ENCODE measurements at regions not wholly inside any gene's neighbourhood (a gene's known extent, or its start where the extent isn't known, plus 50 kb on each side); places are given as distances from the start of the nearest gene placed in this dataset.
"Not testable (repeated sequence)": the region's sequence is repeated elsewhere in the genome, so short reads cannot be mapped to it uniquely, and the experiment has no call there.

GRCh38 chr16:26627958-26628357 lies 438.8 kb upstream of the C16orf82 start (continued):
- TF ChIP-seq ZFP91 (CRISPR knock-in tag; IDR thresholded peaks at IDR 0.05) (no peak), EHMT2 (IDR thresholded peaks at IDR 0.05) (no peak), TFAM (CRISPR knock-in tag; conservative IDR thresholded peaks at IDR 0.05) (no peak), RBM22 (IDR thresholded peaks at IDR 0.05; ENCODE audit: low read depth, low read length, poor library complexity, severe bottlenecking) (no peak), RBM34 (IDR thresholded peaks at IDR 0.05; ENCODE audit: borderline replicate concordance, insufficient read depth, low read length) (no peak), TAF7 (tag; IDR thresholded peaks at IDR 0.05) (no peak)

GRCh38 chr16:26631365-26631764 lies 435.4 kb upstream of the C16orf82 start:
- H2AFZ ChIP-seq (ENCODE audit: low read depth, low read length); H3K79me2 ChIP-seq (ENCODE audit: control insufficient read depth, insufficient read depth, low read length); FAIRE-seq; in situ Hi-C loops (cut with MboI); intact Hi-C loops (cut with micrococcal nuclease); ATAC-seq; POLR2A ChIA-PET; H3K27ac ChIP-seq (ENCODE audit: extremely low read depth, low read depth, low read length); DNase-seq (ENCODE audit: extremely low read depth in 1 of 4, low spot score in 3 of 4); H3K9me3 ChIP-seq (replicated peaks; ENCODE audit: control insufficient read depth, insufficient read depth, low read depth, low read length); H3K9me1 ChIP-seq (ENCODE audit: control insufficient read depth, insufficient read depth, low read length); H3K36me3 ChIP-seq (ENCODE audit: control insufficient read depth, insufficient read depth, low read length); H3K4me2 ChIP-seq (ENCODE audit: insufficient read depth, low read length); H3K27me3 ChIP-seq (ENCODE audit: control insufficient read depth in 2 of 2, insufficient read depth in 2 of 2, low read length in 2 of 2); H4K20me1 ChIP-seq (replicated peaks; ENCODE audit: control insufficient read depth, insufficient read depth, low read length); BruUV-seq (replicated peaks); H3K4me3 ChIP-seq; H3K9ac ChIP-seq (ENCODE audit: insufficient read depth in 1 of 2, low read depth in 2 of 2, low read length in 2 of 2); H3K4me1 ChIP-seq (replicated peaks in 1 of 2; ENCODE audit: control insufficient read depth in 2 of 2, insufficient read depth in 2 of 2, low read length in 2 of 2); CTCF ChIA-PET (ENCODE audit: low intra/inter-chr PET ratio): not testable (repeated sequence)
